Astrocyte of the cerebellum (primary cell): ENCODE measurements at regions not wholly inside any gene's neighbourhood (a gene's known extent, or its start where the extent isn't known, plus 50 kb on each side); places are given as distances from the start of the nearest gene placed in this dataset.

ENCODE experiments used
- DNase-seq: peaks from one replicate; pipeline ENCODE4 v3.0.0-alpha.2; 2011; ENCODE audit warnings: low read depth
- H3K4me3 ChIP-seq: 2 replicates; pipeline ENCODE4 v1.5.1; 2011; ENCODE audit warnings: mild to moderate bottlenecking, low read depth, low read length, moderate library complexity
- CTCF ChIP-seq: IDR thresholded peaks from 2 replicates; pipeline ENCODE4 v1.5.1; 2012; ENCODE audit warnings: low read length, low read depth, moderate library complexity, mild to moderate bottlenecking; ENCODE audit errors: missing control alignments
- in situ Hi-C: cut with HindIII; loops from 2 replicates; pipeline ENCODE4 v1.10.0; 2017; ENCODE audit warnings: low sequenced_read_pairs

DNA sequence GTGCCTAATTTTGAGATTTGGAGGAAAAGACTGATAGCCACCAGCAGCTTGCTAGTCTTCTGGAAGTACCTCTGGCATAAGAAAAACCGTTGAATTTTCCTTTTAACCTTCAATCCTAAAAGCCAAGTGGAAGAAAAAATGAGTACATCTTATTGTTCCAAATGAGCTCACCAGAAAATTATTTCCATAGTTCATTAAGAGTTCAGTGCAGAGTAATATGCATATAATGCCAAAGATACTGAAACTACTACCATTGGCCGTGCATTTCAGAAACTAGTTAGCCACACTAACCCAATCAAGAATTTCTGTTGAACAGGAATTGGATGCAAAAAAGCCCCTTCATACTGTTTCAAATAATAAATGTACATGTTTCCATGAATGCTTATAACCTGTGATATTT lies 607.9 kb downstream of the KCTD16 start:
- in situ Hi-C loops, result no loop called here
- TF ChIP-seq CTCF, result no peak
- no peak for DNase-seq
- H3K4me3 ChIP-seq, result no peak overlapping the region

DNA sequence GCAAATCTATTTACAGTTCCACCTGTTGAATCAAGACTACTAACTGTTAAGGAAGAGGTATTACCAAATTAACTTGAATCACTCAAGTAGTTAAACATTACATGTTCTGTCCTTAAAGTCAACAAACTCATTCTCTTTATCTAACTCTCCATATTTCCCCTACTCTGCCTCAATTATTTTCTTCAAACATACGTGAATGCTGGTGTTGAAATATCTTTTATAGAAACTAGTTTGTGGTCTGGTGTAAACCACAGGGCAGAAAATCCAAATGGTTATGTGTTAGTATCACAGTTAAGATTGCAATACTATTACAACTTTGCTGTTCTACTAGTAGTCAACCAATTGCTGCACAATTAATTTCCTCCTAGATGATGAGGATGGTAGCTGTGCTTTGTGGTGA lies 603.5 kb downstream of the KCTD16 start:
- in situ Hi-C loops, result no loop called here
- no peak for TF ChIP-seq CTCF
- DNase-seq, result no peak
- H3K4me3 ChIP-seq, result no peak overlapping the region

GRCh38 chr5:144773628-144774027 lies 603.0 kb downstream of the KCTD16 start:
- DNase-seq, result no peak
- H3K4me3 ChIP-seq, result no peak overlapping the region
- in situ Hi-C loops, result no loop called here
- no peak for TF ChIP-seq CTCF

- no peak for DNase-seq
- in situ Hi-C loops, result no loop called here
- H3K4me3 ChIP-seq, result no peak overlapping the region
- no peak for TF ChIP-seq CTCF
These were observed 601.1 kb downstream of the KCTD16 start for GRCh38 chr5:144771802-144772201.

- in situ Hi-C loops, result no loop called here
- no peak for DNase-seq
- no peak for TF ChIP-seq CTCF
- H3K4me3 ChIP-seq, result no peak overlapping the region
These were observed 571.7 kb downstream of the KCTD16 start for GRCh38 chr5:144742361-144742760.

- no peak for TF ChIP-seq CTCF
- no peak for DNase-seq
- in situ Hi-C loops, result no loop called here
- no peak overlapping the region for H3K4me3 ChIP-seq
These were observed 561.1 kb downstream of the KCTD16 start for GRCh38 chr5:144731786-144732185.

DNA sequence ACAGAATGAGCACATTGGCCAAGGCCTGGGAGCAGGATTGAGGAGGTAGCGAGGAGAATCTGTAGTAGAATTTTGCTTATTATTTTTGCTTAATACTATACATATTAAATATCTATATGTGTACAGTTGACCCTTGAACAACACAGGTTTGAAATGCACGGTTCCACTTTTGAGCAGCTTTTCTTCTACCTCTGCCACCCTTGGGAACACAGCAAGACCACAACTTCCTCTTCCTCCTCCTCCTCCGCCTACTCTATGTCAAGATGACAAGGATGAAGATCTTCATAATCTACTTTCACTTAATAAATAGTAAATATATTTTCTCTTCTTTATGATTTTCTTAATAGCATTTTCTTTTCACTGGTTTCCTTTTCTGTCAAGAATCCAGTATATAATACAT lies 541.4 kb downstream of the KCTD16 start:
- no peak for DNase-seq
- no peak overlapping the region for H3K4me3 ChIP-seq
- no peak for TF ChIP-seq CTCF
- in situ Hi-C loops, result no loop called here
